Fibroblast of gingiva (primary cell): ENCODE measurements at regions not wholly inside any gene's neighbourhood (a gene's known extent, or its start where the extent isn't known, plus 50 kb on each side); places are given as distances from the start of the nearest gene placed in this dataset.
"Not testable (repeated sequence)": the region's sequence is repeated elsewhere in the genome, so short reads cannot be mapped to it uniquely, and the experiment has no call there.

Experiments used
- DNase-seq: peaks from one replicate; pipeline ENCODE4 v3.0.0-alpha.2; 2011; ENCODE audit warnings: low read depth

DNA sequence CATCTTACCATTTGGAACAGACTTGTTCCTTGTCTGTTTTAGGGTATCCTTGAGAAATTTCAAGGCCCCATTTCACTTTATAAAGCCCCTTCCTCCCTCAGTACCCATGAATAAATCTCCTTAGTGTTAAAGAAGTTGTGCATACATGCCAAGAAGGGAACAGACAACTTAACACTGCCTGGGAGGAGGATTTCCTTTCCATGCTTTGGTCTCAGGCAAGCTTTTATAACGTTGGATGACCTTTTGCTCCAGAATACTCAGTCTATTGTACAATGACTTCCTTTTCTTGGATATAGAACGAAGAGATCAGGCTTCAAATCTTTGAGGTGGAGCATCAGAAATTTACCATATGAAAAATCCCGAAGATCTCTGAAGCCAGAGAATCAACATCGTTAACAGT, 551.4 kb downstream of the PRKD1 start:
- DNase-seq: no peak

DNA sequence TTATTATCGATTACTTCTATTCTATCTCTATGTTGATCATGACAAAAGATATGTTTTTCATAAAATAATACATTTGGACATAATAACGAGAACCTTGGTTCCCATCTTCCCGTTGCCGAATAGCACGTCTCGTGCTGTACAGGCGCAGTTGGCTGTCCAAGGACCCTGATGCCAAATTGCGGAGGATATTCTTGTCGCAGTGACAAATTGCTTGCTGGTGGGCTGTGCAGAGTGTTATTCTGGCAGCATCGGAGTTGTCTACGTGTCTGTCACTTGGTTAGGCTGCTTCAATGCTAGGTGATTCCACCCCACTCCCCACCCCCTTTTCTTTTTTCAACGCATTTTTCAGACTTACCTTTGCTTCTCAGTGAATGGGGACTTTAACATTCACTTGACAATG, 546.8 kb downstream of the PRKD1 start:
- no peak for DNase-seq

DNA sequence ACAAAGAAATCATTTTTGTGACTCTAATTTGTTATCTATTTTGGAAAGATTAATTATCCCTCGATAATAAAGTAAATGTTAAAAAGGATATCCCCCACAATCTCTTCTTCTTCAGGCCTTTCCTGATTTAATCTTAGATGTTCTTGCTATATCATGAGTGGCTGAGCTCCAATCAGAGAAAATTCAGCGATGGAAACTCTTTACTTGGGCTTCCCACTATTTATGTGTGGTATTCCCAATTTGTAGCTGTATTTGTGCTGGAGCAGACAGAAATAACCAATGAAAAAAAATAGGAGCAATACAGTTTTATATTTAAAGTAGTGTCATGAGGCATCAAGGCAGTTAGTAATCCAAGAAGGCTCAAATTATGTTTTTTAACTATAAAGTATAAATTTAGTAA, 539.1 kb downstream of the PRKD1 start:
- DNase-seq: no peak

DNA sequence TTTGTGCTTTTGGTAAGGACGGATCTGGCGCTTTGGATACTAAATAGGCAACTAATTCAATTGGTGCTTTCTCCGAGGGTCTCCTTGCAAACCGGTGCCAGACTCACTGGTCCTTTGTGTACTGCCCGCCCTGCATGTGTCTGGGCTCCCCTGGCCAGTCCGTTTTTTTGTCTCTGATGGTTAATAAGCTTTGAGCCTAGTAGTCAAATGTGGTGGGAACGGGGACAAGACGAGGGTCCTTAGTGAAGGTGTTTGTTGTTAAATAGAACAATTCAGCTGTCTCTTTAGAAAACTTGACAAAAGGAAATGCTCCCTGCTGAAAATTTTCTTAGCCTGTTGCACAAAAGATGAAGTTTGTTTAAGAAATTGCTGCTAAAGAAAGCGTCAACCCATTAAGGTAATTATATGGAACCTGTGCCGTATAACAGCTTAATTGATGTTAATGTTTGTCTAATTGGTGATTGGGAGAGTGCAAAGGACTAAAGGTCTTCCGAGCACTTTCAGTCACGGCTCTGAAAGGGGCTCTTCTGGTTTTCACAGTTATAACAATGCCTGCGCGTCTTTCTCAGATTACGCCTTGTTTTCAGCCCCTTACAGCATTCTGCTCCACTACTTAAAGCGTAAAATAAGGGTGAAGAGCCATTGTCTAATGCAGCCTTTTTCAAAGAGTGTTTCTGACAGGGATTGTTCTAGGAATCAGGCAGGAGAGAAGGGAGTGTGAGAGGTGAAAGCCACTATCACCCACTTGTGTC, 537.4 kb downstream of the PRKD1 start:
- DNase-seq: no peak

DNA sequence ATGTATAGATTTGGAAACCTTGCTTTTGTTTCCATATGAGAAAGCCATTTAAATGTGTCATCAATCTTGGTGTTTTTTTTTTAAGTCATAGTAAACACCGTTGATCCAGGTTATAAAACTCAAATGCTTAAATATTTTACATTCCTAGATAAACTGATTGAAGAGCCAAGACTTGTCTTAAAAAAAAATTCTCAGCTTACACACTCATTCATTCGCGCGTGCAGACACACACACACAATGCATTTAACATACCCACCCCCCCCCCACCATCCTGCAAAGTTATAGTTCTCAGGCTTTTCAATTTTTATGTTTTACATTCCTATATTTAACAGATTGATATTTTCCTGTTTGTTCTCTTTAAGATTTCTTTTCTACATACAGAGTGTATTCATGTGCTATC, 536.4 kb downstream of the PRKD1 start:
- DNase-seq: no peak

DNA sequence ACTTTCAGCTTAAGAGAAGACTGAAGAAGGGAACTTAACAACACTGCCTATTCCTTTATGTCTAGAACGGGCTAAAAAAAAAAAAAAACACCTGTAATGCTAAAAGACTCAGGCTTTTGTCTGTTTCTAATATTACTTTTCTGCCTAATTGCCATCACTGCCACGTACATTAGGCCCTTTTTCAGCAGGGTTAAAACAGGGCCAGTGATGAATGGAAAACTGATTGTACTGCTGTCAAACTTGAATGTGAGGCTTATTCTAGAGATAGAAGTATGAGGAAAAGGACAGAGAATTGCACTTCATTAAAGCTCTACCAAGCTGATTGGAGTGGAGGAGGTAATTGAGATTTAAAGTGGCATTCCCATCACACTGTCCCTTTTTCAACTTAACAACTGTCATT, 535.8 kb downstream of the PRKD1 start:
- DNase-seq: no peak

DNA sequence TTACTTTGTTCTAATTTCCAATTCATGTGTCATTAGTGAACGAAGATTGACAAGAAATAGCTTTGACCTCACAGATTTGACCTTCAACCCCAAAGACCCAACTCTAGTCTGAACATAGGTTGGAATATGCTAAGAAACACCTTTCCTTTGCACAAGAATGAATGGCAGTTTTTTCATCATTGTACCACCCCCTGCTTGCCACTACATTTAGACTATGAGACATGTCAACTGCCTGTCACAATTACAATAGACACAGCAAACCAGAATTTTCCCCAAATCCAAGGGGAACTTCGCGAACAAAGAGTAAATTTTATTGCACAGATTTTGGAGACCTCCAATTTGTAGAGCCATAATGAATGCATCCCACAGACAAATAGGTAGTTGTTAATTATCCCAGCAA, 535.4 kb downstream of the PRKD1 start:
- no peak for DNase-seq

DNA sequence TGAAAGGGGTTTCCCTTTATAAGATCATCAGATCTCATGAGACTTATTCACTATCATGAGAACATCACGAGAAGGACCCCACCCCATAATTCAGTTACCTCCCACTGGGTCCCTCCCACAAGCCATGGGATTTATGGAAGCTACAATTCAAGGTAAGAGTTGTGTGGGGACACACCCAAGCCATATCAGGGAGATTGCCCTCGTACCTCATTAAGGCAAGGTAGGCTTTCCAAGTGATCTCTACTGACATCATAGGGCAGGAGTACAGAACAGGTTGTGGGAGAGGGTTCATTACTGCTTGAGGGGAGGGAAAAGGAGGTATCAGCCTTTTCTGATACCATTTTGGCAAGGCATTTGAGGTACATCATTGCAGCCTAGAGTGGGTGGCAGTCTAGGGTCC, 524.6 kb downstream of the PRKD1 start:
- no peak for DNase-seq

DNA sequence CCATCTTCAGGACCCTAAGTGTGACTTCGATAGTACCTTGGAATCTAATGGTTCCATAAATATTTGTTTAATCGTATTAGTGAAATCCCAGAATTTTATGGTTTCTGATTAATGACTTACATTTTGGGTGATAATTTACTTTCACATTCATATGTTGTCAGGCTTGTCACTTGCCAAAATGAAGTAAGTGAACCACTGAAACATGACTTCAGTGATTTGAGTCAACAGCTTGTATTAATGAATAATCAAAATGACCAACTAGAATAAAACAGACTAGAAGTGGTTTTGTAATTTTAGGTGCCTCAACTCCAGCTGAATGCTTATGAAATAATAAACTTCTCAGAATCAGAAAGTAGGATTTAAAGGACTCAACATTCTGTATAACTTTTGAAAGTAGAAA, 517.1 kb downstream of the PRKD1 start:
- no peak for DNase-seq

DNA sequence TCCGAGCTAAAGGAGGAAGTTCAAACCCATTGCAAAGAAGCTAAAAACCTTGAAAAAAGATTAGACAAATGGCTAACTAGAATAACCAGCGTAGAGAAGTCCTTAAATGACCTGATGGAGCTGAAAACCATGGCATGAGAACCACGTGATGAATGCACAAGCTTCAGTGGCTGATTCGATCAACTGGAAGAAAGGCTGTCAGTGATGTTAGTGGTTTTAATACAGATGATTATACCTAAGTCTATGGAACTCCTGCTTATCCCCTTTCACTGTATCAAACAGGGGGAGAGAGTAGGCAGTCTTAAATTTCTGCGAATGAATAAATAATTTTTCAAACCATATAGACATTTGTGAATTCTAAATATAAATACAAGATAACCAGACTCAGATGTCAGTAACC, 512.7 kb downstream of the PRKD1 start:
- DNase-seq: not testable (repeated sequence)

DNA sequence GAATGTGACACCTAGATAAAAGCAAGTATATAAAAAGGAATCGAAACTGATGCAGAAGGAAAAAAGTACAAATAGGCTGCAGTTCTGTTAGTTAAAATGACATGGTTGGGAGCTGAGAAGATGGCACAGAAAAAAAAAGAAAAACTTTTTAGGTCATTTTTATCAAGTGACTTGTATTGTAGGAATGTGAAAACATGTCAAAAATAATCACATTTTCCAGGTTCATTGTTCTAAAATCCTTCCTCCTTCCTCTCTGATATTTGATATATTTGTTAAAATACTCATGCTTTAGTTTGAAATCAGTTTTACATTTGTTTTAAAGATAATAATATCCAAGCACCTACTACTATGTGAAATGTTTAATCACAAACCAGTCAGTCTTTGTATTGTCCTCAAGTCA, 507.9 kb downstream of the PRKD1 start:
- DNase-seq: no peak

DNA sequence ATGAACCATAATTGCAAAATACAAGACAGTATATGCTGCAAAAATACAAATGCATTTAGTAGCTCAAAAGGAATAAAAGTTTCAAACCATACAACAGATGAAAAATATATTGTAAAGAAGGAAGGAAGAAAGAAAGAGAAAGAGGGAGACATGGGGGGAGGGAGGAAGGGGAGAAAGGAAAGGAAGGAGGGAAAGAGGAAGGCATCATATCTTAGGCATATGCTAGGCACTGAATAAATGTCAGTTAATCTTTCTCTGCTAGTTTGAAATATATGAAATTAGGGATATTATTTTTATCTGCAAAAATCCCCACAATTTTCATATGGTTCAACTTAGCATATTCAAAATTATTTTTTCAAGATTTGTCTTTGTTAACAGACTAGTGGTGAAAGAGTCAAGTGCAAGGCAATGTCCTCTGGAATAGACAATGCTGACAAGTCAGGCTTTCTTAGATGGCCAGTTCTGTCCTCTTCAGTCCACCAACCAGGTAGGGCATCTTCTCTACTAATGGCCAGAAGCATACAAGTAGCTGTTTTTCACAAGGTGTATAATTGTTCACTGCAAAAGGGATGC, 506.4 kb downstream of the PRKD1 start:
- DNase-seq: no peak

DNA sequence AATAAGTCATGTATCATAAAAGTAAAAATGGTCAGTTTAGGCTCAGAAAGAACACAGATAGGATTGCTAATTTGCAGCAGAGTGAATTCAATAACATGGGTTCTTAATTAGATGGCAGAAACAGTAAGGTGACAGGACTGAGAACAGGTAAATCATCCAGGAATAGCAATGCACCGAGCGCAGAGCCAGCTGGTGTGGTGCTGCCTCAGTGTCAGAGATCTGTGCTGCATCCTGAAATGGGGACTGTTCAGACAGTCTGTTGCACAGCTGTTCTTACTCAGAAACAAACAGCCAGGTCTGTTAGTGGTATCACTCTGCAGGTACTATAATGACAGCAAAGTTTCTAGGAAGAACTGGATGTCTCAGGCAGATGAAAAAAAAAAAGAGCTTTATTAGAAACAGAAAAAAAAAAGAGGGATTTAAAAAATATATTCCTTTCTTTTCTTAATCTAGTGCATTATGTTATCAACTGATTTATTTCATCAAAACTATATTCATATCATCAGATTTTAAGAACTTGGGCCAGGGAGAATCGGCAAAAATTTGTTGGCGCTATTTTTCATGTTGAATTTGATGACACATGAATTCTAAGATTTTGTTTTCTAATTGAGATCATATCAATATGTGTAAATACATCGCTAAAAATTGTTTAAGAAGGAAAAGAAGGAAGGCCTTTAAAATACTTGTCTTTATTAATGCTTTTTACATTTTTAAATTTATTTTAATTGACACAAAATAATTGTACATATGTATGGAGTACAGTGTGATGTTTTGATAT, 501.8 kb downstream of the PRKD1 start:
- no peak for DNase-seq

DNA sequence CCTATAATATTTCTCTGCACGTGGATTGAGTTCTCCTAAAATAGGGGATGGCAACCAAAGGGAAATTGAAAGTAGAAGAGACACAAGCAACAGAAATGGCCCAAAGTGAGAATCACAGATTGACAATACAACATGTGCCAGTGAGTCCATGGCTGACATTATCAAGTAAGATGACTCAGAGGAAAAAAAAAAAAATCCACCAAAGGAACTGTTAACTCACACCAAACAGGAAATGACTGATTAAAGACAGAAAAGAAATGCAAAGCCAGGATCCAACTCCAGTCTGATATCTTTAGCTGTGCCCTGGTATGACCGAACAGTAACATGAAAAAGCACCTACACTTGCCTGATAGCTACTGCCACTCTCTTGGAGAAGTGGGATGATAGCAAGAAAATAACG, 485.0 kb downstream of the PRKD1 start:
- DNase-seq: peak; percentile 15

DNA sequence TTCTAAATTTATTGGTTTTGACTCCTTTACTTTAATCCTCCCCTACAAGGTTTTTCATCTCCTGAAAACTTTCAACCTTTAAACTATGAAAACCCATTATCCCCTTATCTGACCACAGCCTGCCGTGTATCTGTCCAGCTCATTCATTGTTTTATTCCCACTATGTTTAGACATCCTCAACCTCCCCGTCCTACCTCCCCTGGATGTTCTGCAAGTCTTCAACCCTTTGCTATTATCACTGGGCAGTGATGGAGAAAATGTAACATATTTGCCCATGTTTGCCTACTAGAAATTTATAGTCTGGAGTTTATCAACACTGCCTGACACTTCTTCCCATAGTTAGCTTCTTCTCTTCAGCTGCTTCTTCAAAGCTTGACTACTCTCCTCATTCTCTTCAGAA, 483.4 kb downstream of the PRKD1 start:
- DNase-seq: no peak

DNA sequence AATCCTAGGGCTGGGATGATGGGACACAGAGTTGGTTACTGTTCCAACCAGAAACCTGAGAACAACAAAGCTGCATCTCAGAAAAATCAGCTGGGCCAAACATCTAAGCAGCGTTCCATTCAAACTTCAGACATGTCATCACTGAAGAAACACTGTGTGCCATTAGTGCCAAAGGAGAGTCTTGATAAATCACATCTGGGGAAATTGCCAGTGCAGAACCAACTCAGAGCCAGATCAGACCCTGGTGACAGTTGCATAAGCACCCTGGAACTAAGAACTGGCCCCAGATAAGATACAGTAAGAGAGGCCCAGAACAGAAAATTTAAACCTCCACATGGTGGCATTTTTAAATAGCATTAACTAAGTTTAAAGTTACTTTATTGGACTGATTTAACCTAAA, 482.8 kb downstream of the PRKD1 start:
- peak; percentile 11 for DNase-seq

DNA sequence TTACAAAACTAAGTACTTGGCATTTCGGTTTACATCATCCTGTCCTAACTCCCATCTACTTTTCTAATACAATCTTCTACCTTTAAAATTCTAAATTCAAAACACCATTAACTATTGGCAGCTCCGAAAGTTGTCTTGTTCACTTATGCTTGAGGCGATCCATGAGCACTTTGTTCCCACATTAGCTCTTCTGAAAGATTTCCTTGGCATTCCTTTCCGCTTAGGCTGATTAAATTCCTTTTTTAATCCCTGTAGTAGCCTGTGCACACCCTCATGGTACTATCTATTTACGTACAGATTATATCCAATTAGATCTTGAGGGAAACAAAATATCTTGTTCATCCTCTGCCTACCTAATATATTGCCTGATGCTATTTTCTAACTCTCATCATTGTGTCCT, 480.7 kb downstream of the PRKD1 start:
- no peak for DNase-seq

DNA sequence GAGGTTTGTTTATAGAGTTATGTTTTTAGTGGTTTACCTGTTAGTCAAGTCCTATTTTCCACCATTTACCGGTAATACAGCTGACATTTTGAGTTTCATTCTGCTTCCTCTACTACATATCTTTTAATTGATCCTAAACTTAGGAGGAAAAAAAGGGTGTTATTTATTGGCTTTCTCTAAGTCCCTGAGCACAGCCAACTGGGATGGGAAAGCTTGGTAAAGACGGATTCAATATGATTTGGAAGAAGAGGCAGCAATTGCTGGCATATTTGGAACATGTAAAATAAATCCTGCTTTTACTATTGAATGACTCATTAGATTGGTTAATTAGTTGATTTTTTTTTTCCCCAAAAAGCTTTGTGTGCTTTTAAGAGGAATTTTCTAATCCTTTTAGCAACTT, 475.7 kb downstream of the PRKD1 start:
- no peak for DNase-seq

DNA sequence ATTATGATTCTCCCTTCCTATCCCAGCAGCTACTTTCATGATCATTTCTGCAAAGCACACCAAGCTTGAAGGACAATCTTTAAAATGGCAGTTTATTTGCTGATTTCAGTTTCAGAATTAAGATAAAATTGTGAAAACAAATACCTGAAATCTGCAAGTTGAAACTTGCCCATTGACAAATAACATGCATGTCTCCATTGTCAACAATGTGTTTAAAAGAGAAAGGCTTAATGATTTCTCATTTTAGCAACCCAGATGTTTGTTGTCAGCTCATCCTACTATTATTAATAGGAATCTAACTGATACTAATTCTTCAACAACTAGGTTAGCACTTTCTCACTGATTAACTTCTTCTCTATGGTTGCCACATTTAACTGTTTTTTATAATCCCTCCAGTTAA, 474.6 kb downstream of the PRKD1 start:
- DNase-seq: no peak

DNA sequence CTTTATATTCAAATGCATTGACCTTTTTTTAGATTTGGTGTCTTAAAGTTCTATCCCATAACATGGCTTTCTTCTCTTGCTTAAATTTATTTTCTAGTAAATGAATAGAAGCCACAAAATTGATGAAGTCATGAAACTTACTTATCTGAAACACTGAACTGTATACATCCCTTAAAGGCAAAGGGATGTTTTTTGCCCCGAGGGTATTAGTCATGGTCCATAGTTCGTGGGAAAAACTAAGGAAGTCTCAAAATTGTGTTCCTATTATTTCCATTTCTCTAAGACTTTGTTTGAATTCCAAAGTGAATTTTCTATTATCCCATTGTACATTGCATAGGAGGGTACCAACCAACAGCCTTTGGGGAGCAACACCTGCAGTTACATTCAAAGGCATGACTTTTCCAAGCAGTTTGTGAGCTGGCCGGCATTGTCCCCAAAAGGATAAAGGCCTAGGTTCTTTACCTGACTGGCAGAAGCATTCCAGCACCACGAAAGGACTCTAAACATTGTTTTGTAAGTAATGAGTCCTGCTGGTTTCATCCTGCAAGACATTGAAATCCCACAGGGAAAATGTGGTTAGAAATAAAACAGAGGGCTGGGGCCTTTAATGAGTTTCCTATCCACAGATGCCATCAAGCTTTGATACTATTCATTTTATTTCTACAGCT, 473.5 kb downstream of the PRKD1 start:
- no peak for DNase-seq

DNA sequence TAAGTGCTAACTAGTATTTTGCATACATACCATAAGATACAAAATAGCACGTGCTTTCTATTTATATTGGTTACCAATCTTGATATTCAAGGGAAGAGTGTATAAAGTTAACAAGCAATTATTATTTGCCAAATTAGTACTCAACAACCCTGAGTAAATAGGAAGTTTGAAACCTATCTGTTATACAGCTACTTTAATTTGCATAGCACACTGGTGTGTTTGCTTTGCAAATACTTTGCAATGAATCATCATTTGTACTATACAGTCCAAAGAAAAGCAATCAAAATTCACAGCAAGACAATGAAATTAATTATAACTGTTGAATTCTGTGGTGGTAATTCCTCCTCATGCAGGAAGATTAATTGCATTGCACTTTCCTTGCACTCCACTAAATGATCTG, 469.1 kb downstream of the PRKD1 start:
- DNase-seq: no peak

DNA sequence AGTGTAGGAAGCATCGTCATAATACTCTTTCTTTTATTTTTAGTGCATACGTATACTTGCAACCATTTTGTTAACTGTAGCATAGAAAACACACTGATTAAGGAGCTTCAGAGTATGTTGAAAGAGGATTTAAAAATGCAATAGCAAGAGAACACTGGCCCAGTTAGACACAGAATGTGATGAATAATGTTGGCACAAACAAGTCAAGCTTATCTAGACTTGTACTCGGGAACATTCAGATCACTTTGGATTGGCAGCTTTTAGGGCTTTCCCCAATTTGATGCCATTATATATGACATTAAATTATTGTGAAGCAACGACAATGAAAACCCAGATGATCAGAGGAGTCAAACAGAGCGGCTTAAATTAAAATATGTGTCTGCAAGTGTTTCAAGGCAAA, 468.1 kb downstream of the PRKD1 start:
- no peak for DNase-seq

DNA sequence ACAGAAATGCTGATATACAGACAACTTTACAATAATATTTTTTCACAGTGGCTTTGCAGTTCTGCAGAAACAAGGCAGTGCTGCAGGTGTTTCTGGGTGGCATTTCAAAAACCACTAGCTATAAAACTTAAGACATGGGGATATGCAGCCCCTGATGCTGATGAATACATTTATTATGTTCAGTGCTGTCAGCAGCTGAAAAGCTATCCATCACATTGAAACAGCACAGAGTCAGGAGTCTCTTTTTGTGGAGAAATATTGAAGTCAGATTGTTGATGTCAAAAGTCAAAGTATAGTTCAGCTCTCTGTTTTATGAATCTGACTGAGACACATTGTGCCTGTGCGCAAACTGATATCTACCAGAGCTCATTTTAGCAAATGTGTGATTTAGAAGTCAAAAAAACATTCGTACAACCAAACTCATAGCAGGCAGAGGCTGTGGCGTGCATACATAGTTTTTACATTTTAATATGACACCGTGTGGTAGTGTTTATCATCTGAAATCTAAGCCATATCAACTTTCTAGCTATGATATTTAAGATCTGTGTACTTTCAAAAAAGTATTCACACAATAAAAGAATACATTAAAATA, 467.6 kb downstream of the PRKD1 start:
- no peak for DNase-seq
